ENCODE measurements at regions not wholly inside any gene's neighbourhood (a gene's known extent, or its start where the extent isn't known, plus 50 kb on each side); places are given as distances from the start of the nearest gene placed in this dataset.
"Not testable (repeated sequence)": the region's sequence is repeated elsewhere in the genome, so short reads cannot be mapped to it uniquely, and the experiment has no call there.

- DNase-seq (ENCODE audit: low read depth): no peak
Measured at GRCh38 chr12:67535176-67535575, 113.4 kb upstream of the DYRK2 start.

- no peak for DNase-seq (ENCODE audit: low read depth)
Measured at GRCh38 chr12:67535971-67536370, 112.6 kb upstream of the DYRK2 start.

GRCh38 chr12:67539329-67539728 lies 109.2 kb upstream of the DYRK2 start:
- no peak for DNase-seq (ENCODE audit: low read depth)

- no peak for DNase-seq (ENCODE audit: low read depth)
Measured at GRCh38 chr12:67539946-67540345, 108.6 kb upstream of the DYRK2 start.

- DNase-seq (ENCODE audit: low read depth): no peak
Measured at GRCh38 chr12:67540920-67541624, 107.5 kb upstream of the DYRK2 start.

- DNase-seq (ENCODE audit: low read depth): no peak
Measured at GRCh38 chr12:67541625-67541991, 106.9 kb upstream of the DYRK2 start.

- no peak for DNase-seq (ENCODE audit: low read depth)
Measured at GRCh38 chr12:67543021-67543770, 105.3 kb upstream of the DYRK2 start.

- no peak for DNase-seq (ENCODE audit: low read depth)
Measured at GRCh38 chr12:67545298-67545697, 103.2 kb upstream of the DYRK2 start.

- no peak for DNase-seq (ENCODE audit: low read depth)
Measured at GRCh38 chr12:67546746-67547145, 101.8 kb upstream of the DYRK2 start.

GRCh38 chr12:67555075-67555717 lies 93.3 kb upstream of the DYRK2 start:
- not testable (repeated sequence) for DNase-seq (ENCODE audit: low read depth)

- DNase-seq (ENCODE audit: low read depth): no peak
Measured at GRCh38 chr12:67558775-67559174, 89.8 kb upstream of the DYRK2 start.

- DNase-seq (ENCODE audit: low read depth): no peak
Measured at GRCh38 chr12:67559751-67560150, 88.8 kb upstream of the DYRK2 start.

- DNase-seq (ENCODE audit: low read depth): no peak
Measured at GRCh38 chr12:67562513-67563287, 85.8 kb upstream of the DYRK2 start.

GRCh38 chr12:67568055-67568454 lies 80.5 kb upstream of the DYRK2 start:
- no peak for DNase-seq (ENCODE audit: low read depth)

GRCh38 chr12:67572492-67572891 lies 76.1 kb upstream of the DYRK2 start:
- no peak for DNase-seq (ENCODE audit: low read depth)

GRCh38 chr12:67573566-67573965 lies 75.0 kb upstream of the DYRK2 start:
- no peak for DNase-seq (ENCODE audit: low read depth)

GRCh38 chr12:67578976-67579661 lies 69.4 kb upstream of the DYRK2 start:
- no peak for DNase-seq (ENCODE audit: low read depth)

- no peak for DNase-seq (ENCODE audit: low read depth)
Measured at GRCh38 chr12:67579662-67580003, 68.9 kb upstream of the DYRK2 start.

GRCh38 chr12:67582238-67582834 lies 66.2 kb upstream of the DYRK2 start:
- DNase-seq (ENCODE audit: low read depth): no peak

- DNase-seq (ENCODE audit: low read depth): no peak
Measured at GRCh38 chr12:67582844-67583243, 65.7 kb upstream of the DYRK2 start.

- DNase-seq (ENCODE audit: low read depth): no peak
Measured at GRCh38 chr12:67586951-67587350, 61.6 kb upstream of the DYRK2 start.

- no peak for DNase-seq (ENCODE audit: low read depth)
Measured at GRCh38 chr12:67589078-67589477, 59.5 kb upstream of the DYRK2 start.

All from GM04504 (cell line).